GM12873 (cell line): ENCODE measurements at regions not wholly inside any gene's neighbourhood (a gene's known extent, or its start where the extent isn't known, plus 50 kb on each side); places are given as distances from the start of the nearest gene placed in this dataset.

ENCODE experiments used
- TF ChIP-seq, protein P1 (sequence below): IDR thresholded peaks from 2 replicates; pipeline ENCODE4 v1.5.1; 2012; ENCODE audit warnings: low read depth, mild to moderate bottlenecking, moderate library complexity, low read length, control low read depth; ENCODE audit not compliant: insufficient read depth; ENCODE audit errors: missing control alignments

- TF ChIP-seq, protein P1, sequence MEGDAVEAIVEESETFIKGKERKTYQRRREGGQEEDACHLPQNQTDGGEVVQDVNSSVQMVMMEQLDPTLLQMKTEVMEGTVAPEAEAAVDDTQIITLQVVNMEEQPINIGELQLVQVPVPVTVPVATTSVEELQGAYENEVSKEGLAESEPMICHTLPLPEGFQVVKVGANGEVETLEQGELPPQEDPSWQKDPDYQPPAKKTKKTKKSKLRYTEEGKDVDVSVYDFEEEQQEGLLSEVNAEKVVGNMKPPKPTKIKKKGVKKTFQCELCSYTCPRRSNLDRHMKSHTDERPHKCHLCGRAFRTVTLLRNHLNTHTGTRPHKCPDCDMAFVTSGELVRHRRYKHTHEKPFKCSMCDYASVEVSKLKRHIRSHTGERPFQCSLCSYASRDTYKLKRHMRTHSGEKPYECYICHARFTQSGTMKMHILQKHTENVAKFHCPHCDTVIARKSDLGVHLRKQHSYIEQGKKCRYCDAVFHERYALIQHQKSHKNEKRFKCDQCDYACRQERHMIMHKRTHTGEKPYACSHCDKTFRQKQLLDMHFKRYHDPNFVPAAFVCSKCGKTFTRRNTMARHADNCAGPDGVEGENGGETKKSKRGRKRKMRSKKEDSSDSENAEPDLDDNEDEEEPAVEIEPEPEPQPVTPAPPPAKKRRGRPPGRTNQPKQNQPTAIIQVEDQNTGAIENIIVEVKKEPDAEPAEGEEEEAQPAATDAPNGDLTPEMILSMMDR: no peak
These were observed 397.6 kb upstream of the SGO1 start for GRCh38 chr3:20583648-20584047.

GRCh38 chr3:20576228-20576627 lies 390.2 kb upstream of the SGO1 start:
- TF ChIP-seq, protein P1: no peak

DNA sequence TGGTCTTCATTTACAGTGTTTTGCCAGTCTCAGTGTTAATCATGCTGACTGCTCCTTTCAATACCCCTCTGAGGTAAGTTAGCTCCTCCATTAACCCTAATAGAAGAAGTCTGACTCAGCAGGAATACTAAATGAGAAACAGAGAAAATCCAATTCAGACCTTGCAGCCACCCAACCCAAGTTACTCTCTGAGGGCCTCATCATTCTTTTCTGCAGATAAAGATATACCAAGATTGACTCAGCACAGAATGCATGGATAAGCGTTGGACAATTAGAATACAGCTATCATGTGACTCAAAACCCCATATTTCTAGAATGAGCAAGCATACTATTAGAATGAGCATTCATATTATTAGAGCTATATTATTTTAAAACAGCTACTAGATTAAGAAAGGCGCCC lies 389.1 kb upstream of the SGO1 start:
- TF ChIP-seq, protein P1: no peak

- TF ChIP-seq, protein P1: no peak
These were observed 388.7 kb upstream of the SGO1 start for GRCh38 chr3:20574746-20575145.

DNA sequence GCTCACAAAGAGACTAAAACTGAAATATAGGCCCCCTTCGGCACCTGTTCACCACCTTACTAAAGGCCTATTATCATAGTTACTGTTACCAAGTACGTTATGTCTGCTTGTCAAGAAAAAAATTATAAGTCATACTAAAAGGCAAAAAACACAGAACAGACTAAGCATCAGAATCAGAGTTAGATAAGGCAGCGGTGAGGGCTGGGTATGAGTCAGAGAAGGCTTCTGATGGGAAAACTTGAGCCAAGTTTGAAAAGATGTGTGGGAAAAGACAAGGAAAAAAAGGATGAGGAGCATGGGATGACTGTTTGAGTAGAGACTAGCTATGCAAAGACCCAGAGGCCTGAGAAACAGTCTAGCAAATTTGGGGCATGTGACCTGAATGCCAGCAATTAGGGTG lies 387.2 kb upstream of the SGO1 start:
- TF ChIP-seq, protein P1: no peak

GRCh38 chr3:20572473-20572872 lies 386.5 kb upstream of the SGO1 start:
- TF ChIP-seq, protein P1: no peak

- TF ChIP-seq, protein P1: no peak
These were observed 383.3 kb upstream of the SGO1 start for GRCh38 chr3:20569310-20569709.
